GM21526 (cell line): ENCODE measurements at regions not wholly inside any gene's neighbourhood (a gene's known extent, or its start where the extent isn't known, plus 50 kb on each side); places are given as distances from the start of the nearest gene placed in this dataset.

ENCODE experiments used
- ATAC-seq: cut with Tn5 transposase; IDR thresholded peaks from one replicate; pipeline ENCODE4 v1.9.1; 2021; ENCODE audit warnings: moderate library complexity; ENCODE audit not compliant: unreplicated experiment, low FRiP score

GRCh38 chrX:39820938-39821708 lies 276.6 kb downstream of the BCOR start:
- no peak for ATAC-seq

- ATAC-seq, result no peak
Measured at GRCh38 chrX:39821709-39822095, 276.1 kb downstream of the BCOR start.

GRCh38 chrX:39822133-39822748 lies 275.5 kb downstream of the BCOR start:
- no peak for ATAC-seq

GRCh38 chrX:39823424-39823823 lies 274.3 kb downstream of the BCOR start:
- ATAC-seq, result no peak

- no peak for ATAC-seq
Measured at GRCh38 chrX:39823854-39824253, 273.9 kb downstream of the BCOR start.

GRCh38 chrX:39826813-39827543 lies 270.8 kb downstream of the BCOR start:
- no peak for ATAC-seq

- peak; percentile 65 for ATAC-seq
Measured at GRCh38 chrX:39827951-39828350, 269.8 kb downstream of the BCOR start.

GRCh38 chrX:39828971-39829370 lies 268.8 kb downstream of the BCOR start:
- no peak for ATAC-seq

- ATAC-seq, result no peak
Measured at GRCh38 chrX:39829965-39830364, 267.8 kb downstream of the BCOR start.

- no peak for ATAC-seq
Measured at GRCh38 chrX:39830414-39830813, 267.3 kb downstream of the BCOR start.

- no peak for ATAC-seq
Measured at GRCh38 chrX:39832211-39832610, 265.5 kb downstream of the BCOR start.

GRCh38 chrX:39834600-39834999 lies 263.2 kb downstream of the BCOR start:
- ATAC-seq, result no peak

GRCh38 chrX:39835241-39835640 lies 262.5 kb downstream of the BCOR start:
- ATAC-seq, result no peak

GRCh38 chrX:39835776-39836175 lies 262.0 kb downstream of the BCOR start:
- no peak for ATAC-seq

- no peak for ATAC-seq
Measured at GRCh38 chrX:39836802-39837420, 260.8 kb downstream of the BCOR start.

GRCh38 chrX:39837688-39838087 lies 260.1 kb downstream of the BCOR start:
- no peak for ATAC-seq

GRCh38 chrX:39839371-39839770 lies 258.4 kb downstream of the BCOR start:
- ATAC-seq, result no peak

GRCh38 chrX:39840133-39840532 lies 257.6 kb downstream of the BCOR start:
- ATAC-seq, result no peak

- ATAC-seq, result no peak
Measured at GRCh38 chrX:39840581-39841093, 257.1 kb downstream of the BCOR start.

GRCh38 chrX:39841604-39842003 lies 256.2 kb downstream of the BCOR start:
- no peak for ATAC-seq
